Panc1 (cell line): ENCODE measurements at regions not wholly inside any gene's neighbourhood (a gene's known extent, or its start where the extent isn't known, plus 50 kb on each side); places are given as distances from the start of the nearest gene placed in this dataset.

Source experiments
- ATAC-seq: fragments of 200-7000 bp; cut with Tn5 transposase; 2 replicates; pipeline ENCODE4 v1.9.1; 2020; ENCODE audit warnings: mild to moderate bottlenecking, moderate library complexity
- BruUV-seq: library from RNA; stranded (reverse); fragments of 400-500 nt; replicated peaks from 2 replicates; lab custom pipeline; 2021; lab: Mats Ljungman, UMichigan
- CTCF ChIA-PET: fragments of 300-600 bp; sonication (Branson Sonifier 250); formaldehyde crosslinking; loops from one replicate; lab custom pipeline; 2022; ENCODE audit warnings: antibody characterized with exemption; lab: Charles Lee
- POLR2A ChIA-PET: fragments of 300-600 bp; sonication (Branson Sonifier 250); formaldehyde crosslinking; loops from one replicate; lab custom pipeline; 2022; ENCODE audit warnings: antibody characterized with exemption; lab: Charles Lee
- DNase-seq: peaks from one replicate; pipeline ENCODE4 v3.0.0-alpha.2; 2010; ENCODE audit warnings: low read depth, low spot score
- H3K27ac ChIP-seq: 2 replicates; pipeline ENCODE4 v1.5.1; 2011; ENCODE audit warnings: mild to moderate bottlenecking, low read length, inconsistent platforms
- H3K27me3 ChIP-seq: fragments of 200-500 bp; sonication (Bioruptor generic); 2 replicates; pipeline ENCODE4 v1.6.0; 2014; ENCODE audit warnings: low read length, inconsistent platforms; ENCODE audit not compliant: control insufficient read depth, insufficient read depth
- H3K36me3 ChIP-seq: fragments of 200-500 bp; sonication (Bioruptor generic); 2 replicates; pipeline ENCODE4 v1.5.1; 2014; ENCODE audit warnings: inconsistent platforms, mild to moderate bottlenecking, low read length, moderate library complexity; ENCODE audit not compliant: control insufficient read depth, insufficient read depth
- H3K4me1 ChIP-seq: 2 replicates; pipeline ENCODE4 v1.5.1; 2011; ENCODE audit warnings: inconsistent platforms, mild to moderate bottlenecking, low read length, moderate library complexity; ENCODE audit not compliant: control insufficient read depth, insufficient read depth
- H3K4me3 ChIP-seq, 2 experiments: 2 replicates each; pipeline ENCODE4 v1.5.1; 2011 to 2012; ENCODE audit warnings: low read depth in 2 of 2, low read length in 2 of 2, mild to moderate bottlenecking in 2 of 2, inconsistent platforms in 1 of 2, moderate library complexity in 1 of 2
- H3K9me3 ChIP-seq: fragments of 200-500 bp; sonication (Bioruptor generic); 2 replicates; pipeline ENCODE4 v1.5.1; 2014; ENCODE audit warnings: low read depth, mild to moderate bottlenecking, inconsistent platforms, low read length, moderate library complexity; ENCODE audit not compliant: control insufficient read depth, insufficient read depth
- POLR2AphosphoS5 ChIP-seq: IDR thresholded peaks from 2 replicates; pipeline ENCODE4 v1.6.1; 2012; ENCODE audit warnings: mild to moderate bottlenecking, low read depth, low read length, moderate library complexity
- SIN3A ChIP-seq: IDR thresholded peaks from 2 replicates; pipeline ENCODE4 v1.6.1; 2012; ENCODE audit warnings: low read depth, mild to moderate bottlenecking, low read length, moderate library complexity, borderline replicate concordance; ENCODE audit not compliant: insufficient read depth
- TCF7L2 ChIP-seq: IDR thresholded peaks from 2 replicates; pipeline ENCODE4 v1.6.1; 2011; ENCODE audit warnings: mild to moderate bottlenecking, low read depth, low read length, inconsistent platforms
- in situ Hi-C: cut with HindIII; loops from 2 replicates; pipeline ENCODE4 v1.10.0; 2016; ENCODE audit warnings: low sequenced_read_pairs, low pct_unique_long_range_greater_than_20kb
- intact Hi-C: fragments of 100-400 bp; cut with micrococcal nuclease; formaldehyde crosslinking; loops from one replicate; pipeline ENCODE4 v1.10.0; 2022; ENCODE audit not compliant: unreplicated experiment
- TF ChIP-seq, protein P1 (sequence below): fragments of 450-650 bp; IDR thresholded peaks from 2 replicates; pipeline ENCODE4 v1.5.1; 2017; ENCODE audit warnings: mild to moderate bottlenecking
- TF ChIP-seq, protein P2 (sequence below), 2 experiments: IDR thresholded peaks; 2 replicates each; pipeline ENCODE4 v1.6.1; 2011 to 2012; ENCODE audit warnings: low read depth in 2 of 2, control low read depth in 1 of 2, low read length in 1 of 2, mild to moderate bottlenecking in 1 of 2, moderate library complexity in 1 of 2; ENCODE audit not compliant: insufficient read depth in 1 of 2

DNA sequence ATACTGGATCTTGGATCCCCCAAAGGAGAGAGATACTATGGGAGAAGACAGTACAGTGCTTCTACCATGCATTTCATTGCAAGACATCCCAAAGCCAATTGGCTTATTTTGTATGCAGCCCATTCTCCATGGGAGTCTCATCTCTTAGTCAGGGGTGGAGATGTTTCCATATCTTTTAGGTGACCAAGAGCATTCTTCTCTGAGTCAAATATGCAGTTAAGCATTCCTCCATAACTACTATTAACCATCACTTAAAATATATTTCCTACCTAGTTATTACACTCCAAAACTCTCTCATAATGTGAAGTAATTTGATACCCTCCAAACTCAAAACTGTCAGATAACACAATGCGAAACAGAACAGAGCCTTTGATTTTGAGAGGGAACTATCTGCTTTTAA is 542.6 kb downstream of the HDGFL1 start:
- POLR2A ChIA-PET = no interaction called here
- CTCF ChIA-PET = no interaction called here
- no peaks in the 10 kb centered on the region for H3K9me3 ChIP-seq
- no peaks in the 10 kb centered on the region for H3K27me3 ChIP-seq
- no peaks in the 10 kb centered on the region for H3K36me3 ChIP-seq
- DNase-seq = no peak
- intact Hi-C loops = no loop called here
- TF ChIP-seq POLR2AphosphoS5 = no peak
- TF ChIP-seq, protein P1, sequence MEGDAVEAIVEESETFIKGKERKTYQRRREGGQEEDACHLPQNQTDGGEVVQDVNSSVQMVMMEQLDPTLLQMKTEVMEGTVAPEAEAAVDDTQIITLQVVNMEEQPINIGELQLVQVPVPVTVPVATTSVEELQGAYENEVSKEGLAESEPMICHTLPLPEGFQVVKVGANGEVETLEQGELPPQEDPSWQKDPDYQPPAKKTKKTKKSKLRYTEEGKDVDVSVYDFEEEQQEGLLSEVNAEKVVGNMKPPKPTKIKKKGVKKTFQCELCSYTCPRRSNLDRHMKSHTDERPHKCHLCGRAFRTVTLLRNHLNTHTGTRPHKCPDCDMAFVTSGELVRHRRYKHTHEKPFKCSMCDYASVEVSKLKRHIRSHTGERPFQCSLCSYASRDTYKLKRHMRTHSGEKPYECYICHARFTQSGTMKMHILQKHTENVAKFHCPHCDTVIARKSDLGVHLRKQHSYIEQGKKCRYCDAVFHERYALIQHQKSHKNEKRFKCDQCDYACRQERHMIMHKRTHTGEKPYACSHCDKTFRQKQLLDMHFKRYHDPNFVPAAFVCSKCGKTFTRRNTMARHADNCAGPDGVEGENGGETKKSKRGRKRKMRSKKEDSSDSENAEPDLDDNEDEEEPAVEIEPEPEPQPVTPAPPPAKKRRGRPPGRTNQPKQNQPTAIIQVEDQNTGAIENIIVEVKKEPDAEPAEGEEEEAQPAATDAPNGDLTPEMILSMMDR = no peak
- no peak for TF ChIP-seq SIN3A
- TF ChIP-seq, protein P2, sequence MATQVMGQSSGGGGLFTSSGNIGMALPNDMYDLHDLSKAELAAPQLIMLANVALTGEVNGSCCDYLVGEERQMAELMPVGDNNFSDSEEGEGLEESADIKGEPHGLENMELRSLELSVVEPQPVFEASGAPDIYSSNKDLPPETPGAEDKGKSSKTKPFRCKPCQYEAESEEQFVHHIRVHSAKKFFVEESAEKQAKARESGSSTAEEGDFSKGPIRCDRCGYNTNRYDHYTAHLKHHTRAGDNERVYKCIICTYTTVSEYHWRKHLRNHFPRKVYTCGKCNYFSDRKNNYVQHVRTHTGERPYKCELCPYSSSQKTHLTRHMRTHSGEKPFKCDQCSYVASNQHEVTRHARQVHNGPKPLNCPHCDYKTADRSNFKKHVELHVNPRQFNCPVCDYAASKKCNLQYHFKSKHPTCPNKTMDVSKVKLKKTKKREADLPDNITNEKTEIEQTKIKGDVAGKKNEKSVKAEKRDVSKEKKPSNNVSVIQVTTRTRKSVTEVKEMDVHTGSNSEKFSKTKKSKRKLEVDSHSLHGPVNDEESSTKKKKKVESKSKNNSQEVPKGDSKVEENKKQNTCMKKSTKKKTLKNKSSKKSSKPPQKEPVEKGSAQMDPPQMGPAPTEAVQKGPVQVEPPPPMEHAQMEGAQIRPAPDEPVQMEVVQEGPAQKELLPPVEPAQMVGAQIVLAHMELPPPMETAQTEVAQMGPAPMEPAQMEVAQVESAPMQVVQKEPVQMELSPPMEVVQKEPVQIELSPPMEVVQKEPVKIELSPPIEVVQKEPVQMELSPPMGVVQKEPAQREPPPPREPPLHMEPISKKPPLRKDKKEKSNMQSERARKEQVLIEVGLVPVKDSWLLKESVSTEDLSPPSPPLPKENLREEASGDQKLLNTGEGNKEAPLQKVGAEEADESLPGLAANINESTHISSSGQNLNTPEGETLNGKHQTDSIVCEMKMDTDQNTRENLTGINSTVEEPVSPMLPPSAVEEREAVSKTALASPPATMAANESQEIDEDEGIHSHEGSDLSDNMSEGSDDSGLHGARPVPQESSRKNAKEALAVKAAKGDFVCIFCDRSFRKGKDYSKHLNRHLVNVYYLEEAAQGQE (IDR thresholded peaks at IDR 0.05; ENCODE audit: insufficient read depth in 1 of 2, low read depth in 2 of 2, low read length in 1 of 2) = no peak
- TF ChIP-seq TCF7L2 = no peak
- H3K27ac ChIP-seq = no peak overlapping the region
- H3K4me1 ChIP-seq = no peaks in the 10 kb centered on the region
- no TSS peak for BruUV-seq
- ATAC-seq = no peak
- H3K4me3 ChIP-seq = no peak overlapping the region
- in situ Hi-C loops = no loop called here

DNA sequence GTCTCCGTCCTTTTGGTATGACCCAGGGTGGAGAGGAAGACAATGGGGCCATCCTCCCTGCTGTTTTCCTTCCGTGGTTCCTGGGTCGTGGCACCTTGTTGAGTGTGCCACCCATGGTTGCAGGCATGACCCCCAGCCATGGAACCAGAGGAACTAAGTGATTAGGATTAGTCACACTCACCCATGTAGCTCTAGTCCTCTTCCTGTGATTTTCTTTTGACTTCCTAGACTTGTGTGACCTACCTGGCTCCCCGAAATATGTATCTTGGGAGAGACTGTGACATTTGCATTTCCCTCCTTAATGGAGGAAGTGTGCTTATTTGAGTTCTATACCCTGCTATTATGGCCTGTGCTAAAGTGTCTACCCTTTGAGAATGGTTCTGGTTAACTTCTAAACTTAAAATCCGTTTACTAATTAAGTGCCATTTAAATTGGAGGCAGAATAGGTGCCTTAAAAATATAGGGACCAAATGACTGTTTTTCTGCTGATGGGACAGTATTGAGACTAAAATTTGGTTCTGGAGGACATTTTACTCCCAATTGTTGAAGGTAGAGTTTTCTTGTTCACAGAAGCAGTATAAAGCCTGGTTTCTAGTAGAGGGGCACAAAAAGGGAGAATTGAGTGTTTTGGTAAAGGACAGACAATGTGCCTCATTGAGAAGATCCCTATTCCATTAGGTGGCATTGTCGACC is 545.6 kb downstream of the HDGFL1 start:
- no peaks in the 10 kb centered on the region for H3K36me3 ChIP-seq
- no peak for ATAC-seq
- POLR2A ChIA-PET = no interaction called here
- no peak overlapping the region for H3K27ac ChIP-seq
- no peak for DNase-seq
- no peaks in the 10 kb centered on the region for H3K4me1 ChIP-seq
- TF ChIP-seq, protein P1 = no peak
- TF ChIP-seq, protein P2 (IDR thresholded peaks at IDR 0.05; ENCODE audit: insufficient read depth in 1 of 2, low read depth in 2 of 2, low read length in 1 of 2) = no peak
- TF ChIP-seq SIN3A = no peak
- no peak for TF ChIP-seq POLR2AphosphoS5
- no peak for TF ChIP-seq TCF7L2
- intact Hi-C loops = no loop called here
- H3K9me3 ChIP-seq = no peaks in the 10 kb centered on the region
- in situ Hi-C loops = no loop called here
- CTCF ChIA-PET = no interaction called here
- H3K27me3 ChIP-seq = no peaks in the 10 kb centered on the region
- no peak overlapping the region for H3K4me3 ChIP-seq
- no TSS peak for BruUV-seq
